BE2C (cell line): ENCODE measurements at regions not wholly inside any gene's neighbourhood (a gene's known extent, or its start where the extent isn't known, plus 50 kb on each side); places are given as distances from the start of the nearest gene placed in this dataset.

ENCODE experiments used
- DNase-seq: peaks from one replicate; pipeline ENCODE4 v3.0.0-alpha.2; 2020
- H3K27me3 ChIP-seq: fragments of 250-450 bp; sonication (Bioruptor Pico); 2 replicates; pipeline ENCODE4 v1.5.1; 2020; ENCODE audit warnings: mild to moderate bottlenecking
- H3K36me3 ChIP-seq: fragments of 250-450 bp; sonication (Bioruptor Pico); 2 replicates; pipeline ENCODE4 v1.5.1; 2020; ENCODE audit warnings: mild to moderate bottlenecking
- H3K4me1 ChIP-seq: fragments of 250-450 bp; sonication (Bioruptor Pico); 2 replicates; pipeline ENCODE4 v1.5.1; 2020
- H3K4me3 ChIP-seq: 2 replicates; pipeline ENCODE4 v1.5.1; 2011; ENCODE audit warnings: low read depth, low read length
- H3K9me3 ChIP-seq: fragments of 250-450 bp; sonication (Bioruptor Pico); 2 replicates; pipeline ENCODE4 v1.5.1; 2020
- TF ChIP-seq, protein P1 (sequence below): IDR thresholded peaks from 2 replicates; pipeline ENCODE4 v1.5.1; 2012; ENCODE audit warnings: mild to moderate bottlenecking, low read depth, low read length

DNA sequence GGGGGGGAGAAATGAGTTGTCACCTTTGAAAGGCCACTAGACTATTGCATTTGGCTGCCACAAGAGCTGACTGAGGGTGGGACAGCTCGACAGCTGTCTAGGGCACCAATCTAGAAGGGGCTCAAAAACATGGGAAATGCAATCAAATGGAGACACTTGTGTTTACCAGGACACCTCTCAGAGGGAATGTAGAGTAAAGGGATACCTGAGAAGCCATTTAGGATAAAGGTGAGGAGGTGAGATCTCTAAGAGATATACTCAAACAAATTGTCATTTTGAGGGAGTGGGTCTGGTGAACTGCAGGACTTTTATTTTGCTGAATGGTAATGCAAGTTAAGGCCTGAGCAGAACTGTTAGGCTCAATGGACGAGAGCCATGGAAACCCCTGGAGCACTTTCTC is 159.8 kb downstream of the DDX1 start:
- H3K4me1 ChIP-seq = no peaks in the 10 kb centered on the region
- DNase-seq = no peak
- TF ChIP-seq, protein P1, sequence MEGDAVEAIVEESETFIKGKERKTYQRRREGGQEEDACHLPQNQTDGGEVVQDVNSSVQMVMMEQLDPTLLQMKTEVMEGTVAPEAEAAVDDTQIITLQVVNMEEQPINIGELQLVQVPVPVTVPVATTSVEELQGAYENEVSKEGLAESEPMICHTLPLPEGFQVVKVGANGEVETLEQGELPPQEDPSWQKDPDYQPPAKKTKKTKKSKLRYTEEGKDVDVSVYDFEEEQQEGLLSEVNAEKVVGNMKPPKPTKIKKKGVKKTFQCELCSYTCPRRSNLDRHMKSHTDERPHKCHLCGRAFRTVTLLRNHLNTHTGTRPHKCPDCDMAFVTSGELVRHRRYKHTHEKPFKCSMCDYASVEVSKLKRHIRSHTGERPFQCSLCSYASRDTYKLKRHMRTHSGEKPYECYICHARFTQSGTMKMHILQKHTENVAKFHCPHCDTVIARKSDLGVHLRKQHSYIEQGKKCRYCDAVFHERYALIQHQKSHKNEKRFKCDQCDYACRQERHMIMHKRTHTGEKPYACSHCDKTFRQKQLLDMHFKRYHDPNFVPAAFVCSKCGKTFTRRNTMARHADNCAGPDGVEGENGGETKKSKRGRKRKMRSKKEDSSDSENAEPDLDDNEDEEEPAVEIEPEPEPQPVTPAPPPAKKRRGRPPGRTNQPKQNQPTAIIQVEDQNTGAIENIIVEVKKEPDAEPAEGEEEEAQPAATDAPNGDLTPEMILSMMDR = no peak
- no peaks in the 10 kb centered on the region for H3K36me3 ChIP-seq
- H3K27me3 ChIP-seq = no peaks in the 10 kb centered on the region
- H3K9me3 ChIP-seq = no peaks in the 10 kb centered on the region
- H3K4me3 ChIP-seq = no peak overlapping the region

DNA sequence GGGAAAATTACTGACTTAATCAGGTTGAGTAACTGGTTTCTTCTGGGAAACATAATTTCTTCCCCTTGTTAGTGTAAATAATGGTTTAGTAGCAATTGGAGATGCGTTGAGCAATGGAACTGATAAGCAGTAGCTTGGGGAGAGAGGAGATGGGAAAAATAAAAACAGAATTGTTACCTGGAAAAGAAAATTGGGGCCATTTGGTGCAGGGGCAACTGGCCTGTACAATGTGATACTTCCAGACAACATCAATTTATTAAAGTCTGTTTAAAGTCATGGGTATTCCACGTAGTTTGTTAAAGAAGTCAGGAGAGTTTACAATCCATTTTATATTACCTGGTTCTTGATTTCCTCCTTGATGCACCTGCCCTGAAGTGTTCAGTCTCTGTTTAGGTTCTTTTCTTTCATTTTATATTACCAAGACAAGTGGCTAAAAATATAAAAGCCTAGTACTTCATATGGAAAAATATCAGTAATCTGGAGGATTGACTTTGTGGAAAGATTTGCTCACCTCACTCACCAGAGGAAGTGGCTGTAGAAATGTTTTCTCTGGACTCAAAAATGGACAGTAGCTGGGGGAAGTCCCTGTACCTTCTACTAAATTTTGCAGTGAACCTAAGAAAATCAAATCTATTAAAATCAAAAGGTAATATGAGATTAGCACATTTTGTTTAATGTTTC is 161.0 kb downstream of the DDX1 start:
- DNase-seq = no peak
- Histone ChIP-seq H3K4me1 (no peaks in the 10 kb centered on the region), H3K4me3 (no peak overlapping the region), H3K27me3 (no peaks in the 10 kb centered on the region), H3K36me3 (no peaks in the 10 kb centered on the region), H3K9me3 (no peaks in the 10 kb centered on the region; the same call in 1 of the 2 replicates)
- TF ChIP-seq, protein P1 = no peak

DNA sequence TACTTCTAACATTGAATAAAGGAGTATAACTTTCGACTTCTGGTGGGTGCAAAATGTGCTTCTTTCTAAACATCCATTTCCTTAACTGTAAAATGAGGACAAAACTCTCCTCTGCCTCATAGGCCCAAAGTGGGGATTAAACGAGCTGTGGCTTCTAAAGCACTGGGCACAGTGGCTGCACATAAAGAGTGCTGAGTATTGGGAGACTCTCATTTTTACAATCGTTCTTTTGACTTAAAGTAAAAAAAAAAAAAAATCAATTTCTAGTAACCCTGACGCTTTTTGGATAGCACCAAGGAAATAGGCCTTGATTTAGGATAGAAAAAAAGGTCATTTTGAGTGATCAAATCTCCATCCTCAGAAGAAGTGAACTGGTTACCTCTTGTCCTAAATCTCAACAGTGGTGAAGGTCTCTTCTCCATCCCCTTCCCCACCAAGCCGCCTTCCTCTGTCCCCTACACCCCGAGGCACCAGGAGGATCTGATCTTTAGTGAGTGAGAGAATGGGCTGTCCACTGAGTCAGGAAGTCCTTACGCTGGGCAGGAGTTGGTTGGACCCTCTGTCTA is 161.6 kb downstream of the DDX1 start:
- Histone ChIP-seq H3K36me3 (no peaks in the 10 kb centered on the region), H3K4me1 (no peaks in the 10 kb centered on the region), H3K27me3 (no peaks in the 10 kb centered on the region), H3K9me3 (no peaks in the 10 kb centered on the region; the same call in 1 of the 2 replicates), H3K4me3 (no peak overlapping the region)
- TF ChIP-seq, protein P1 = no peak
- no peak for DNase-seq

DNA sequence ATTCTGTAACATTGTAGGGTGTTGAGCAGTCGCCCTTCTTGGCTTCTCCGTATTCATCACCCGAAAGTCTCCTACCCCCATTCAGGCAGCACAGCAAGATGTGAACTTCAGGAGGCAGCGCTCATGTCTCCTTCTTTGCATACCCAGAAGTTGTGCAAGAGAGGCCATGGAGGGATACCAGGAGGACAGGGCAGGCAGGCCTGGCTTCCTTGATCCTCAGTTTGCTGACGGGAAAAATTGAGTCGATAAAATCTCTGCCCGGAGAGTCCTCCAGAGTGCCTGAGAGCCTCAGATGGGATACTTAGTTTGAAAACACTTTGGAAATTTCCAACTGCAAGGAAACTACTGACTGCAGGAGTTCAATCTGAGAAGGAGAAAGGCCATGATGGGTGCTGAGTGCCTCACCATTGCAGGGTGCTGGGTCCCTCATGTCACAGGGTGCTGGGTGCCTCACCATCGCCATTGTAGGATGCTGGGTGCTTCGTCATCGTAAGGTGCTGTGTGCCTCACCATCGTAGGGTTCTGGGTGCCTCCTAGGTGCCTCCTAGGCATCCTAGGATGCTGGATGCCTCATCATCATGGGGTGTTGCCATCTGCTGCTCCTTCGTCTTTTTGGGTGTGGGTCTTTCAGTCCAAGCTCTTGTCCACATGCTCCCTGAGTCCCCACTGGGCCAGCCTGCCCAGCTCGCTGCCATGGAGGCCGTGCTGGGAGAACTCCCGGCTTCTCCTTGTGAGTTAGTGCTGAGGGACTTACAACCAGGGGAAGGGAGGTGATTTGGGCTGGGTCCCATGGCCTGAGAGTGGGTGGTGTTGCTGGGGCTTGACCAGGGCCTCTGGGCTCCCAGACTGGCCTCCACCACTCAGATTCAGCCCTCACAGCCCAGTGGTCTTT is 162.4 kb downstream of the DDX1 start:
- H3K27me3 ChIP-seq = no peaks in the 10 kb centered on the region
- no peaks in the 10 kb centered on the region; the same call in 1 of the 2 replicates for H3K9me3 ChIP-seq
- DNase-seq = no peak
- no peak overlapping the region for H3K4me3 ChIP-seq
- TF ChIP-seq, protein P1 = no peak
- H3K4me1 ChIP-seq = no peaks in the 10 kb centered on the region
- no peaks in the 10 kb centered on the region for H3K36me3 ChIP-seq

DNA sequence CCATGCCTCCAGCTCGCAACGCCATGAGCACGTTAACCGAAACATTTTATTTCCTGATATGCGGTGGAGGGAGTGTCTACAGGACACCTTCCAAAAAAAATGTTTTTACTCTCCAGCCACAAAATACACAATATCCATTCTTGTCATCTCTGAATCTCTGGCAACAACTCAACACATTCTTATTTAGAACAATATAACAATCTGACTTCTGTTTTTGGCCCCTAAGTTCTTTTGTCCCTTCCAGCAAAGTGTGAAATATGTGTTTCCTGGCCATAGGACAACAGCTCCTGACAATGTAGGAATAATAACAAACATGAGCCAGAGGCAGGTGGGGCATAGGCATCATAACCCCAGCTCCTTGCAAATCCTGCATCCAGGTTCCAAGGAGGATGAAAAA is 163.0 kb downstream of the DDX1 start:
- Histone ChIP-seq H3K4me3 (no peak overlapping the region), H3K27me3 (no peaks in the 10 kb centered on the region), H3K36me3 (no peaks in the 10 kb centered on the region), H3K9me3 (no peaks in the 10 kb centered on the region; the same call in 1 of the 2 replicates), H3K4me1 (no peaks in the 10 kb centered on the region)
- TF ChIP-seq, protein P1 = no peak
- no peak for DNase-seq
